ENCODE measurements at regions not wholly inside any gene's neighbourhood (a gene's known extent, or its start where the extent isn't known, plus 50 kb on each side); places are given as distances from the start of the nearest gene placed in this dataset.

DNA sequence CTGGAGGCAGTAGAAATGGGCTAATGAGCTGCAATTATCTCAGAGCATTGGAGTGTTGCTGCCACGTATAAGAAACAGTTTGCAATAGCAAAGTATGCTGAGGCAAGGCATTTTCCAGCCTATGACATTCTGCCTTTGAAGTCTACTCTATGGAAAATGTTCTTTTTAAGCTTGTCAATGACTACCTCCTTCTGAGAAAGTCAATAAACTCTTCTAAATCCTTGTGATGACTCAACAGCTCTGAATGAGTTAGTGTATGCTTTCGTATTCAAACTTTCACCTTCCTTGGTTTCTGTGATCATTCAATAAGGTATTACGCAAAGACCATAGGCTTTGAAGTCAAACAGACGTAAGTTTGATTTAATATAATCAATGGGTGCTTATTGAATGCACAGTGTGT, 111.2 kb downstream of the CAPZA3 start:
- in situ Hi-C loops (cut with MboI) = no loop called here

More for the DNA sequence above, 111.2 kb downstream of the CAPZA3 start:
- intact Hi-C loops (cut with micrococcal nuclease) = no loop called here
- H3K9me3 ChIP-seq (replicated peaks; ENCODE audit: control insufficient read depth, insufficient read depth, low read depth, low read length) = no peaks in the 10 kb centered on the region
- no peak for TF ChIP-seq ERF (CRISPR knock-in tag; IDR thresholded peaks at IDR 0.05)
- TF ChIP-seq PTTG1 (tag; IDR thresholded peaks at IDR 0.05; ENCODE audit: low read depth) = no peak
- TF ChIP-seq ZBTB2 (IDR thresholded peaks at IDR 0.05) = no peak
- no peak for TF ChIP-seq CAMTA2 (CRISPR knock-in tag; conservative IDR thresholded peaks at IDR 0.05)
- TF ChIP-seq ZNF140 (CRISPR knock-in tag; IDR thresholded peaks at IDR 0.05) = no peak
- TF ChIP-seq MCM2 (IDR thresholded peaks at IDR 0.05; ENCODE audit: low read depth) = no peak
- TF ChIP-seq TAF9B (IDR thresholded peaks at IDR 0.05; ENCODE audit: partially characterized antibody) = no peak
- TF ChIP-seq BRCA1 (IDR thresholded peaks at IDR 0.05) = no peak
- TF ChIP-seq BRCA1 (CRISPR knock-in tag; IDR thresholded peaks at IDR 0.05) = no peak
- TF ChIP-seq, protein P1, sequence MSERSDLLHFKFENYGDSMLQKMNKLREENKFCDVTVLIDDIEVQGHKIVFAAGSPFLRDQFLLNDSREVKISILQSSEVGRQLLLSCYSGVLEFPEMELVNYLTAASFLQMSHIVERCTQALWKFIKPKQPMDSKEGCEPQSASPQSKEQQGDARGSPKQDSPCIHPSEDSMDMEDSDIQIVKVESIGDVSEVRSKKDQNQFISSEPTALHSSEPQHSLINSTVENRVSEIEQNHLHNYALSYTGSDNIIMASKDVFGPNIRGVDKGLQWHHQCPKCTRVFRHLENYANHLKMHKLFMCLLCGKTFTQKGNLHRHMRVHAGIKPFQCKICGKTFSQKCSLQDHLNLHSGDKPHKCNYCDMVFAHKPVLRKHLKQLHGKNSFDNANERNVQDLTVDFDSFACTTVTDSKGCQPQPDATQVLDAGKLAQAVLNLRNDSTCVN (CRISPR knock-in tag; IDR thresholded peaks at IDR 0.05) = no peak
- TF ChIP-seq TARDBP (IDR thresholded peaks at IDR 0.05) = no peak
- TF ChIP-seq MAX (CRISPR knock-in tag; IDR thresholded peaks at IDR 0.05) = no peak
- no peak for TF ChIP-seq ELF1 (tag; IDR thresholded peaks at IDR 0.05)
- TF ChIP-seq NCOA2 (IDR thresholded peaks at IDR 0.05; ENCODE audit: partially characterized antibody in 2 of 2) = no peak
- TF ChIP-seq NKRF (IDR thresholded peaks at IDR 0.05; ENCODE audit: borderline replicate concordance) = no peak
- TF ChIP-seq KDM4B (IDR thresholded peaks at IDR 0.05; ENCODE audit: borderline replicate concordance in 2 of 2, low read depth in 1 of 2) = no peak
- TF ChIP-seq ZNF655 (CRISPR knock-in tag; IDR thresholded peaks at IDR 0.05) = no peak
- no peak for TF ChIP-seq MAZ (CRISPR knock-in tag; conservative IDR thresholded peaks at IDR 0.05 in 1 of 2, IDR thresholded peaks at IDR 0.05 in 1 of 2)
- H3K27ac ChIP-seq (ENCODE audit: extremely low read depth, low read depth, low read length) = no peak overlapping the region
- no peak for ATAC-seq
- H3K9me1 ChIP-seq (ENCODE audit: control insufficient read depth, insufficient read depth, low read length) = no peaks in the 10 kb centered on the region
- ChIA-PET POLR2A (no interaction called here), CTCF (ENCODE audit: low intra/inter-chr PET ratio) (no interaction called here)
- no peak overlapping the region for H3K4me3 ChIP-seq
- H3K79me2 ChIP-seq (ENCODE audit: control insufficient read depth, insufficient read depth, low read length) = no peaks in the 10 kb centered on the region
- no peak for DNase-seq (ENCODE audit: extremely low read depth in 1 of 4, low spot score in 3 of 4)
- H3K27me3 ChIP-seq (ENCODE audit: control insufficient read depth in 2 of 2, insufficient read depth in 2 of 2, low read length in 2 of 2) = no peaks in the 10 kb centered on the region
- H3K4me2 ChIP-seq (ENCODE audit: insufficient read depth, low read length) = no peak overlapping the region
- no peak overlapping the region for H2AFZ ChIP-seq (ENCODE audit: low read depth, low read length)
- BruUV-seq (replicated peaks) = no TSS peak
- 31% methylated on average over 4 of the region's 4 CpGs for WGBS (ENCODE audit: insufficient coverage, low coverage, missing lambda C conversion rate)
- H3K36me3 ChIP-seq (ENCODE audit: control insufficient read depth, insufficient read depth, low read length) = no peaks in the 10 kb centered on the region
- no peak overlapping the region for H3K9ac ChIP-seq (ENCODE audit: insufficient read depth in 1 of 2, low read depth in 2 of 2, low read length in 2 of 2)
- H3K4me1 ChIP-seq (replicated peaks in 1 of 2; ENCODE audit: control insufficient read depth in 2 of 2, insufficient read depth in 2 of 2, low read length in 2 of 2) = no peaks in the 10 kb centered on the region; a peak in 1 of 5 replicates
- no peaks in the 10 kb centered on the region for H4K20me1 ChIP-seq (replicated peaks; ENCODE audit: control insufficient read depth, insufficient read depth, low read length)
- FAIRE-seq = no peak

Data from K562 (cell line).